ENCODE measurements at regions not wholly inside any gene's neighbourhood (a gene's known extent, or its start where the extent isn't known, plus 50 kb on each side); places are given as distances from the start of the nearest gene placed in this dataset.

- H3K36me3 Mint-ChIP-seq (ENCODE audit: low read depth), result no peaks in the 10 kb centered on the region
- Histone ChIP-seq H3K36me3 (ENCODE audit: insufficient read depth, low read length) (no peaks in the 10 kb centered on the region), H3K4me3 (ENCODE audit: low read length) (no peak overlapping the region), H3K27me3 (ENCODE audit: control insufficient read depth in 1 of 2, insufficient read depth in 2 of 2, low read length in 2 of 2) (no peaks in the 10 kb centered on the region), H3K4me1 (ENCODE audit: insufficient read depth, low read length) (no peaks in the 10 kb centered on the region), H3K27ac (ENCODE audit: low read depth in 1 of 2, low read length in 2 of 2) (no peak overlapping the region), H3K9me3 (ENCODE audit: control insufficient read depth in 1 of 2, insufficient read depth in 1 of 2, low read length in 2 of 2) (peaks cover 0 to 10% of the 10 kb centered on the region in 2 experiments)
- CTCF ChIA-PET, result no interaction called here
- no peak for TF ChIP-seq CTCF (IDR thresholded peaks at IDR 0.05)
- no peaks in the 10 kb centered on the region for H3K4me1 Mint-ChIP-seq (ENCODE audit: low read depth)
- H3K27ac Mint-ChIP-seq, result no peak overlapping the region
- no peak overlapping the region for H3K4me3 Mint-ChIP-seq
- H3K27me3 Mint-ChIP-seq, result no peaks in the 10 kb centered on the region
- ATAC-seq (ENCODE audit: poor library complexity) (no peak), DNase-seq (peak in 1 of 14 experiments; percentile 4)
- intact Hi-C loops (cut with DNase I, micrococcal nuclease), result no loop called here
- POLR2A ChIA-PET, result no interaction called here
- H3K9me3 Mint-ChIP-seq, result peaks cover 13% of the 10 kb centered on the region
Measured at GRCh38 chr4:31701256-31701655, 981.1 kb downstream of the PCDH7 start.

- Mint-ChIP-seq H3K27ac (no peak overlapping the region), H3K27me3 (no peaks in the 10 kb centered on the region), H3K4me3 (no peak overlapping the region), H3K9me3 (peaks cover 10% of the 10 kb centered on the region), H3K36me3 (ENCODE audit: low read depth) (no peaks in the 10 kb centered on the region), H3K4me1 (ENCODE audit: low read depth) (no peaks in the 10 kb centered on the region)
- intact Hi-C loops (cut with DNase I, micrococcal nuclease), result no loop called here
- Histone ChIP-seq H3K36me3 (ENCODE audit: insufficient read depth, low read length) (no peaks in the 10 kb centered on the region), H3K9me3 (ENCODE audit: control insufficient read depth in 1 of 2, insufficient read depth in 1 of 2, low read length in 2 of 2) (peaks cover 0 to 10% of the 10 kb centered on the region in 2 experiments), H3K4me3 (ENCODE audit: low read length) (no peak overlapping the region), H3K4me1 (ENCODE audit: insufficient read depth, low read length) (no peaks in the 10 kb centered on the region), H3K27me3 (ENCODE audit: control insufficient read depth in 1 of 2, insufficient read depth in 2 of 2, low read length in 2 of 2) (no peaks in the 10 kb centered on the region), H3K27ac (ENCODE audit: low read depth in 1 of 2, low read length in 2 of 2) (no peak overlapping the region)
- DNase-seq (no peak), ATAC-seq (ENCODE audit: poor library complexity) (no peak)
- ChIA-PET CTCF (no interaction called here), POLR2A (no interaction called here)
- no peak for TF ChIP-seq CTCF (IDR thresholded peaks at IDR 0.05)
Measured at GRCh38 chr4:31702326-31702725, 982.2 kb downstream of the PCDH7 start.

- Histone ChIP-seq H3K36me3 (ENCODE audit: insufficient read depth, low read length) (no peaks in the 10 kb centered on the region), H3K4me3 (ENCODE audit: low read length) (no peak overlapping the region), H3K4me1 (ENCODE audit: insufficient read depth, low read length) (no peaks in the 10 kb centered on the region), H3K27me3 (ENCODE audit: control insufficient read depth in 1 of 2, insufficient read depth in 2 of 2, low read length in 2 of 2) (no peaks in the 10 kb centered on the region), H3K27ac (ENCODE audit: low read depth in 1 of 2, low read length in 2 of 2) (no peak overlapping the region), H3K9me3 (ENCODE audit: control insufficient read depth in 1 of 2, insufficient read depth in 1 of 2, low read length in 2 of 2) (no peaks in the 10 kb centered on the region)
- ATAC-seq (ENCODE audit: poor library complexity), result no peak
- ChIA-PET POLR2A (no interaction called here), CTCF (no interaction called here)
- TF ChIP-seq CTCF (IDR thresholded peaks at IDR 0.05), result no peak
- no peaks in the 10 kb centered on the region for H3K36me3 Mint-ChIP-seq (ENCODE audit: low read depth)
- H3K27me3 Mint-ChIP-seq, result no peaks in the 10 kb centered on the region
- H3K4me1 Mint-ChIP-seq (ENCODE audit: low read depth), result no peaks in the 10 kb centered on the region
- H3K27ac Mint-ChIP-seq, result no peak overlapping the region
- H3K9me3 Mint-ChIP-seq, result peaks cover 9% of the 10 kb centered on the region
- DNase-seq, result no peak
- intact Hi-C loops (cut with DNase I, micrococcal nuclease), result no loop called here
- no peak overlapping the region for H3K4me3 Mint-ChIP-seq
Measured at GRCh38 chr4:31714238-31714637, 994.1 kb downstream of the PCDH7 start.
